Thyroid gland (tissue), 4 donors: ENCODE measurements at regions not wholly inside any gene's neighbourhood (a gene's known extent, or its start where the extent isn't known, plus 50 kb on each side); places are given as distances from the start of the nearest gene placed in this dataset.

Experiments used
- POLR2A ChIP-seq, 2 donors: fragments of 450-650 bp; IDR thresholded peaks; one replicate each; pipeline ENCODE4 v1.6.1; 2017; ENCODE audit warnings: antibody characterized with exemption in 2 of 2, mild to moderate bottlenecking in 2 of 2, moderate library complexity in 1 of 2
- TF ChIP-seq, protein P1 (sequence below), 6 experiments: fragments of 200-600 bp in 3 of 6; fragments of 450-650 bp in 3 of 6; sonication (generic) in 3 of 6; IDR thresholded peaks; one replicate each; pipeline ENCODE4 v1.5.1; 2016 to 2019; ENCODE audit warnings: antibody characterized with exemption in 6 of 6, mild to moderate bottlenecking in 2 of 6, inconsistent platforms in 1 of 6, moderate library complexity in 1 of 6

GRCh38 chr6:104401926-104402325 lies 457.8 kb downstream of the HACE1 start:
- TF ChIP-seq, protein P1, sequence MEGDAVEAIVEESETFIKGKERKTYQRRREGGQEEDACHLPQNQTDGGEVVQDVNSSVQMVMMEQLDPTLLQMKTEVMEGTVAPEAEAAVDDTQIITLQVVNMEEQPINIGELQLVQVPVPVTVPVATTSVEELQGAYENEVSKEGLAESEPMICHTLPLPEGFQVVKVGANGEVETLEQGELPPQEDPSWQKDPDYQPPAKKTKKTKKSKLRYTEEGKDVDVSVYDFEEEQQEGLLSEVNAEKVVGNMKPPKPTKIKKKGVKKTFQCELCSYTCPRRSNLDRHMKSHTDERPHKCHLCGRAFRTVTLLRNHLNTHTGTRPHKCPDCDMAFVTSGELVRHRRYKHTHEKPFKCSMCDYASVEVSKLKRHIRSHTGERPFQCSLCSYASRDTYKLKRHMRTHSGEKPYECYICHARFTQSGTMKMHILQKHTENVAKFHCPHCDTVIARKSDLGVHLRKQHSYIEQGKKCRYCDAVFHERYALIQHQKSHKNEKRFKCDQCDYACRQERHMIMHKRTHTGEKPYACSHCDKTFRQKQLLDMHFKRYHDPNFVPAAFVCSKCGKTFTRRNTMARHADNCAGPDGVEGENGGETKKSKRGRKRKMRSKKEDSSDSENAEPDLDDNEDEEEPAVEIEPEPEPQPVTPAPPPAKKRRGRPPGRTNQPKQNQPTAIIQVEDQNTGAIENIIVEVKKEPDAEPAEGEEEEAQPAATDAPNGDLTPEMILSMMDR (IDR thresholded peaks at IDR 0.05) = no peak
- TF ChIP-seq POLR2A (IDR thresholded peaks at IDR 0.05) = no peak
